ENCODE measurements at regions not wholly inside any gene's neighbourhood (a gene's known extent, or its start where the extent isn't known, plus 50 kb on each side); places are given as distances from the start of the nearest gene placed in this dataset.
A peak's percentile ranks its signal among the peaks of the same experiment; 100 is the strongest.

DNA sequence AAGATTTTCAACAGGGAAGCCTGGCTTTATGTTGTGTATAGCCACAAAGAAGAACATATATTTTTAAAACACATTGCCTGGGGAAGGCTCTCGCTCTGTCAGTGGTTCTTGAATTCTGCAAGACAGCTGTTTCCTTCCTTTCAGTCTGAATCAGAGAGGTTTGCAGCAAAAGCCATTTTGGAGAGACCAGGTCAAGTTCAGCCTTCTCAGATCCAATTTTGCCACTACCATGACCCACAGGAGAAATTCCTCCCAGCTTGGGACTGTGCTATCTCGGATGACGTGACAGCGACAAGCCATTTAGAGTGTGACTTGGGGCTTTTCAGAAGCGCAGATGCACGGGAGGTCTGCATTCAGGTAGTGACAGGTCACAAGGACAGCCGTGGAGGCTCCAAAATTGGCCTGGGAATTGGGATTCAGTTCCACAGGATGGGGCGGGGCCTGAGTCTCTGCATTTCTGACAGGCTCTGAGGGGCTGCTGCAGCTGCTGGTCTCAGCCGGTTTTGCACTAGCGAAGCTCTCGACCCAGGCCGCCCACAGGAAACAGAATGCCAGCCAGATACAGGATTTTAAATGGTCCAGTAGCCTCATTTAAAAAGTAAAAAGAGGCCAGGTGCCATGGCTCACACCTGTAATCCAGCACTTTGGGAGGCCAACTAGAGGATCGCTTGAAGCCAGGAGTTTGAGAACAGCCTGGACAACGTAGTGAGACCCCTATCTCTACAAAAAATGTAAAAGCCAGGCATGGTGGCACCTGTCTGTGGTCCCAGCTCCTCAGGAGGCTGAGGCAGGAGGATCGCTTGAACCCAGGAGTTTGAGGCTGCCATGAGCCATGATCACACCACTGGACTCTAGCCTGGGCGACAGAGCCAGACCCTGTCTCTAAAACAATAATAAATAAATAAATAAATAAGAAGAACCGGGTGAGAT, 196.6 kb upstream of the CIBAR2 start:
- H3K9me3 ChIP-seq (ENCODE audit: control insufficient read depth in 1 of 2, low read length in 2 of 2), result no peaks in the 10 kb centered on the region
- peaks cover 10 to 49% of the 10 kb centered on the region in 2 donors for H3K4me1 ChIP-seq (ENCODE audit: control insufficient read depth in 1 of 2, insufficient read depth in 2 of 2, low read length in 2 of 2)
- H3K4me3 ChIP-seq (ENCODE audit: low read depth in 1 of 2, low read length in 2 of 2), result no peak overlapping the region
- H3K36me3 ChIP-seq (ENCODE audit: control insufficient read depth in 1 of 2, insufficient read depth in 2 of 2, low read length in 2 of 2), result no peaks in the 10 kb centered on the region
- H3K27ac ChIP-seq (ENCODE audit: low read length), result no peak overlapping the region
- no peaks in the 10 kb centered on the region for H3K27me3 ChIP-seq (ENCODE audit: low read depth, low read length)

DNA sequence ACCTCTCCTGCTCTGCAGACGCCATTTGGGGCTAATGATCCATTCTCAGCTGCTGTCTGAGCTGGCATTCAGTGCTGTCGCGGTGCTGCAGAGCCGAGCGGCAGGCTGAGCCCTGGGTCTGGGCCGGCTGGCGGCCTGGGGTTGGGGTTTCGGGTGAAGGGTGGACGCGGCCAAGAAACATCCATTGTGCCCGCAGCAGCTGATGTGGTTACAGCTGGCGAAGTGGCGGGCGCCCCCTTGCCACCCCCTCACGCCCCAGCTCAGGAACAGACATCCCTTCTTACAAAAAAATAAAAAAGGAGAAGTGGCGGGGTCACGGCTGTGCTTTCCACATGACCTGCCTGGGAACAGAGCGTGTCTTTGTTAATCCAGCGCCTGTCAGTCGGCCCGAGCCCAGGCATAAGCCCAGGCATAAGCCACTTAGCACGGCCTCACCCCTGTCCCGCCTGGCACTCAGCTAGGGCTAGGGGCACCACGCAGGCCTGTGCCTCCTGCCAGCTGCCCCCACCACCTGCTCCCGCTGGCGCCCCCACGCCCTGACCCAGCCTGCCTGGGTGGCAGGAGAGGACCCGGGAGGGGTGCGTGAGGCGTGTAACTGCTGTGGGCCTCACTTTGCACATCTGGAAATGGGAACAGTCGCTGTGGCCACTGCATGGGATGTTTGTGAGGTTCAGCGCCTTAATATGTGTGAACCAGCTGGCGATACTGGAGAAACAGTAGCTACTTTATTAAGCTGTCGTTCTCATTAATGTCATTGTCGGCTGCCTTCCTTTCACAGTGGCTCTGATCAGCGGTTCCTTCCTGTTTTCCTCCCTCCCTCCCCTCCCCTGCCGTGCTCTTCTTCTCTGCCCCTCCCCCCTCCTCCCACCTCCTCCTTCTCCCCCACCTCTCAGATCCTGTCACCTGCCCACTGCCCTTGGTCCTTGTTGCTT, 197.7 kb upstream of the CIBAR2 start:
- H3K9me3 ChIP-seq (ENCODE audit: control insufficient read depth in 1 of 2, low read length in 2 of 2), result no peaks in the 10 kb centered on the region
- H3K27me3 ChIP-seq (ENCODE audit: low read depth, low read length), result no peaks in the 10 kb centered on the region
- H3K27ac ChIP-seq (ENCODE audit: low read length), result no peak overlapping the region
- H3K36me3 ChIP-seq (ENCODE audit: control insufficient read depth in 1 of 2, insufficient read depth in 2 of 2, low read length in 2 of 2), result no peaks in the 10 kb centered on the region
- H3K4me3 ChIP-seq (ENCODE audit: low read depth in 1 of 2, low read length in 2 of 2), result no peak overlapping the region
- H3K4me1 ChIP-seq (ENCODE audit: control insufficient read depth in 1 of 2, insufficient read depth in 2 of 2, low read length in 2 of 2), result peaks cover 12 to 46% of the 10 kb centered on the region in 2 donors

DNA sequence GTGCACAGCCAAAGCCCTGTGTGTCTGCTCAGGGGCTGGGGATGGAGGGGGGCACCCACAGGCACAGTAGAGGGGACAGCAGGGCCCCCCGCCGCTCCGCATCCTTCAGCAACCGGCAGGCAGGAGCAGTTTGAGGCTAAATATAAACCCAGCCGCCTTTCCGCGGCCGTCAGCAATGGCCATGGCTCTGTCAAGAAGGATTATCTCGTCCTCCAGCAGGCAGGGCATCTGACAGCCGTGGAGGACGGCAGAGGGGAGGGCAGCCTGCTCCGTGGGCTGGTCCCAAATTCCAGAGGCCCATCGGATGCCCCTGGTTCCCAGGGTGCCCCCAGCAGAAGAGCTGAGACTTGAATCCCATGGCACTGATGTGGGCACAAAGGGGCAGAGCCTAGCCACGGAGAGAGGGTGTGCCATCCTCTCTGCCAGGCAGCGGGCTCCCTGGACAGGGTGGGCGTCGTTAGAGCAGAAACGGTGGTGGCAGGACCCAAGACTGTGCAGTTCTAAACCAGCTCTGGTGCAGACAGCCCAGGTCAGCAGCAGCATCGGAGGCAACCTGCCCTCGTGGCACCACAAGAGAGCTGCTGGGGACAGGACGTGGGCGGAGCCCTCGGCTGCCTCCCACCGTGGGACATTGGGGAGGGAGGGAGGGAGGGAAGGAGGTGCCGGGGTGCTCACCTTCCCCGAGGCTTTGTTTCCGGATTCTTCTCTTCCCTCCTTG, 198.8 kb upstream of the CIBAR2 start:
- H3K27ac ChIP-seq (ENCODE audit: low read length), result no peak overlapping the region
- no peaks in the 10 kb centered on the region for H3K9me3 ChIP-seq (ENCODE audit: control insufficient read depth in 1 of 2, low read length in 2 of 2)
- H3K4me3 ChIP-seq (ENCODE audit: low read depth in 1 of 2, low read length in 2 of 2), result no peak overlapping the region
- H3K27me3 ChIP-seq (ENCODE audit: low read depth, low read length), result no peaks in the 10 kb centered on the region
- no peaks in the 10 kb centered on the region for H3K36me3 ChIP-seq (ENCODE audit: control insufficient read depth in 1 of 2, insufficient read depth in 2 of 2, low read length in 2 of 2)
- H3K4me1 ChIP-seq (ENCODE audit: control insufficient read depth in 1 of 2, insufficient read depth in 2 of 2, low read length in 2 of 2), result peaks cover 12 to 41% of the 10 kb centered on the region in 2 donors

DNA sequence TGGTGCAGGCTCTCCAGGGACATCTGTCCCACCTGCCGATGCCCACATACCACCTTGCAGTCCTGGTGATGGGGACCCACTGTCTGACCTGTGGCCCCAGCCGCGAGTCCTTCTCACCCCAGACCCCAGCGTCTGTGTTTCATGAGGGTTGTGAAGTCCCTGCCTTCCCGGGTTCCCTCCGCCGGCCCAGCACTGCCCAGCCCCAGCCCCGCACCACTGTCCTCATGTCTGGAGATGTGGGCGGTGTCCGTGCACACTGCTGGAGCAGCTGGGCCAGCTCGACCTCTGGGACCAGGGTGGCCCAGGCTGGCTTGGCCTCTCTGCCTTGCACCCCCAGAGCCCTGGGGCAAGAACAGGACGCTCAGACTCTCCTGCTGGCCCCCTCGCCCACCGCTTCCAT, 199.5 kb upstream of the CIBAR2 start:
- H3K4me3 ChIP-seq (ENCODE audit: low read depth in 1 of 2, low read length in 2 of 2), result no peak overlapping the region
- no peaks in the 10 kb centered on the region for H3K27me3 ChIP-seq (ENCODE audit: low read depth, low read length)
- no peaks in the 10 kb centered on the region for H3K36me3 ChIP-seq (ENCODE audit: control insufficient read depth in 1 of 2, insufficient read depth in 2 of 2, low read length in 2 of 2)
- H3K27ac ChIP-seq (ENCODE audit: low read length), result no peak overlapping the region
- H3K9me3 ChIP-seq (ENCODE audit: control insufficient read depth in 1 of 2, low read length in 2 of 2), result no peaks in the 10 kb centered on the region
- peaks cover 6 to 39% of the 10 kb centered on the region in 2 donors for H3K4me1 ChIP-seq (ENCODE audit: control insufficient read depth in 1 of 2, insufficient read depth in 2 of 2, low read length in 2 of 2)

DNA sequence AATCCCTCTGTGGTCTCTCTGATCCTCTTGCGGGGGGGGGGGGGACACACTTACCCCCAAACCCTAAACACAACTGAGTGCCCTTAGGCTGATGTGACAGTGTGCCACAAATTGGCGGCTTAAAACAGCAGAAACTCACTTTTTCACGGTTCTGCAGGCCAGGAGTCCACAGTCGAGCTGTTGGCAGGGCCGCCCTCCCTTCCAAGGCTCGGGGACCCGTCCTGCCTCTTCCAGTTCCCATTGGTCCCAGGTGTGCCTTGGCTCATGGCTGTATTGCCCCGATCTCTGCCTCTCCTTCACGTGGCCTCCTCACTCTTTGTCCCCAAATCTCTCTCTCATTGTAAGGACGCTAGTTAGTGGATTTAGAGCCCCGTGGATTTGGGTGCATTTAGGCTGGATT, 199.9 kb upstream of the CIBAR2 start:
- Histone ChIP-seq H3K4me1 (ENCODE audit: control insufficient read depth in 1 of 2, insufficient read depth in 2 of 2, low read length in 2 of 2) (peaks cover 6 to 43% of the 10 kb centered on the region in 2 donors), H3K27me3 (ENCODE audit: low read depth, low read length) (no peaks in the 10 kb centered on the region), H3K4me3 (ENCODE audit: low read depth in 1 of 2, low read length in 2 of 2) (no peak overlapping the region), H3K9me3 (ENCODE audit: control insufficient read depth in 1 of 2, low read length in 2 of 2) (no peaks in the 10 kb centered on the region), H3K27ac (ENCODE audit: low read length) (no peak overlapping the region), H3K36me3 (ENCODE audit: control insufficient read depth in 1 of 2, insufficient read depth in 2 of 2, low read length in 2 of 2) (no peaks in the 10 kb centered on the region)

DNA sequence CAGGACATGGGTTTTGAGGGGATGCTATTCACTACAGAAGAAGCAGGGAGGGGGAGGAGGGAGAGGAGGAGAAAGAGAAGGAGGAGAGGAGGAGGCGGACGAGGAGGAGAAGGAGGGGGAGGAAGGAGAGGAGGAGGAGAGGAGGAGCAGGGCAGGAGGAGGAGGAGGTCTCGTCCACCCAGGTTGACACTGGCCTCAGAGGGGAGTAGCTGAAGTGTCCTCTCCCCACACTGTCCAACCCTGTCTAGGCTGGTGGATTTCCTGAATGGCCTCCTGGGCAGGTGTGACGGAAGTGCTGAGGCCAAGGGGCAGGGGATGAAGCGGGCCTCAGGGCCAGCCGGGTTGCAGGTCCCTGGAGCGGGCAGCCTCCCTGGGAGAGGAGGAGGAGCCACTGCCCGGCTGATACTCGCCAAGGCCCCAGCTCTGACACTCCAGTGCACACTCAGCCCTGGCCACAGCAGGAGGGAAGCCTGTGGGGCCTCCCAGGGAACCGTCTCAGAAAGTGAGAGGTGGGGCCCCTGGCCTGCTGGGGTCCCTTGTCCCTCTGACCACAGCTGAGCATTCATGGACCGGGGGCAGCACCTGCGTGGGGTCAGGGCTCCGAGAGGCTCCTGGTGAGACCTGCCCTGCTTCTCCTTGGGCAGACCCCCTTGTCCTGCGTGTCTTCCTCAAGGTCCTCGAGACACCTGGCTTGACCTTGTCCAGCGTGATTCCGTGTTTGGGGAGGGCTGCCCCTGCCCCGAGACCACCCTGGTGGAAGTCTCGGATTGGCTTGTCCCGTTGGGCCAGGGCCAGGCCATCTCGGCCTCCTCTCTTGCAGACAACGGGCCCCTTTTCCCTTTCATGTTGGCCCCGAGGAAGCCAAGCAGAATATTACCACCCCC, 200.6 kb upstream of the CIBAR2 start:
- no peaks in the 10 kb centered on the region for H3K9me3 ChIP-seq (ENCODE audit: control insufficient read depth in 1 of 2, low read length in 2 of 2)
- H3K27ac ChIP-seq (ENCODE audit: low read length), result no peak overlapping the region
- H3K27me3 ChIP-seq (ENCODE audit: low read depth, low read length), result no peaks in the 10 kb centered on the region
- no peaks in the 10 kb centered on the region for H3K36me3 ChIP-seq (ENCODE audit: control insufficient read depth in 1 of 2, insufficient read depth in 2 of 2, low read length in 2 of 2)
- H3K4me1 ChIP-seq (ENCODE audit: control insufficient read depth in 1 of 2, insufficient read depth in 2 of 2, low read length in 2 of 2), result peaks cover 6 to 48% of the 10 kb centered on the region in 2 donors
- H3K4me3 ChIP-seq (ENCODE audit: low read depth in 1 of 2, low read length in 2 of 2), result no peak overlapping the region

DNA sequence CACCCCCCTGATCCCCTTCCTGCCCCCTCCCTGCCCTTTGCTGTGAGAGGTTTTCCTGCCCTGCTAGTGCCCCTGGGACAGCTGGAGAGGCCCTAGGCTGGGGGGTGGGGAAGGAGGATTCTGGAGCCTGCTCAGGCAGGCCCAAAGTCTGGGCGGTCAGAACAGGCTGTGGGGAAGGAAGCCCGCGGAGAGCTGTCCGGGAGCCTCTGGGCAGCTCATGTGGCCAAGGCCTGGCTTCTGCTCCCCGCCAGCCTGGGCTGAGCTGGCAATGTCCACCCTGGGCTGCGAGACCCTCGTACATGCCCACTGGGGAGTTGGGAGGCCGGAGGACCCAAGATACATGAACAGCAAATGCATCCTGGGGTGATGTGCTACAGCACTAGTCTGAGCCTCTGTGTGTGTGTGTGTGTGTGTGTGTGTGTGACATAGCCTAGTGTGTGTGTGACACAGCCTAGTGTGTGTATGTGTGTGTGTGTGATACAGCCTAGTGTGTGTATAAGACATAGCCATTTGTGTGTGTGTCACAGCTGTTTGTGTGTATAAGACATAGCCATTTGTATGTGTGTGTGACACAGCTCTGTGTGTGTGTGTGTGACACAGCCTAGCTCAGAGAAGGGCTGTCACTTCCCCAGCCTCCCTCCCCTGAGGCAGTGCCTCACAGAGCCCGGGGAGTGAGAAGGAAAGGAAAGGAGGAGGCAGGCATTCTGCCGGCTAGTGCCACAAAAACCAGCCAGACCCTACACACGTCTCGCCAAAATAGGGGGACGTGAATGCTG, 201.4 kb upstream of the CIBAR2 start:
- Histone ChIP-seq H3K27ac (ENCODE audit: low read length) (peak overlapping the region; percentile 8), H3K4me1 (ENCODE audit: control insufficient read depth in 1 of 2, insufficient read depth in 2 of 2, low read length in 2 of 2) (peaks cover 6 to 45% of the 10 kb centered on the region in 2 donors), H3K9me3 (ENCODE audit: control insufficient read depth in 1 of 2, low read length in 2 of 2) (no peaks in the 10 kb centered on the region), H3K27me3 (ENCODE audit: low read depth, low read length) (no peaks in the 10 kb centered on the region), H3K4me3 (ENCODE audit: low read depth in 1 of 2, low read length in 2 of 2) (no peak overlapping the region), H3K36me3 (ENCODE audit: control insufficient read depth in 1 of 2, insufficient read depth in 2 of 2, low read length in 2 of 2) (no peaks in the 10 kb centered on the region)

DNA sequence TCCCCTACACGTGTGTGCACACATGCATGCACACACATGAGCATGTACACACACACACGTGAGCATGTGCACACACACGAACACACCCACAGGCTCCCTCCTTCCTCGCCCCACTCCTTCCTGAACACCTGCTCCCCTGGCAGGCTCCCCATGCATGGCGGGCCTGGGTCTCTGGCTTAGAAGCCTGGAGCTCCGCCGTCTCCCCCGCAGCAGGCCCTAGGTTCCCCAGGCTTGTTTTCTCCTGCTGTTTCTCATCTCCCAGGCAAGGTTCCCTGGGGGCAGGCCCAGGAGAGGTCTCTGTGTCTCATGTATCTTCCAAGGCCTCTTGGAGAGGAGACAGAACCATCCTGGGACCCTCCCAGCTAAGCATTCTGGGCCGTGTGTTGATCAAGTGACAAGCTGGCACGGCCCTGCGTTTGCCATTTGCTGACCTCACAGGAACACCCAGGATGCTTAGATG, 202.3 kb upstream of the CIBAR2 start:
- H3K27ac ChIP-seq (ENCODE audit: low read length), result no peak overlapping the region

DNA sequence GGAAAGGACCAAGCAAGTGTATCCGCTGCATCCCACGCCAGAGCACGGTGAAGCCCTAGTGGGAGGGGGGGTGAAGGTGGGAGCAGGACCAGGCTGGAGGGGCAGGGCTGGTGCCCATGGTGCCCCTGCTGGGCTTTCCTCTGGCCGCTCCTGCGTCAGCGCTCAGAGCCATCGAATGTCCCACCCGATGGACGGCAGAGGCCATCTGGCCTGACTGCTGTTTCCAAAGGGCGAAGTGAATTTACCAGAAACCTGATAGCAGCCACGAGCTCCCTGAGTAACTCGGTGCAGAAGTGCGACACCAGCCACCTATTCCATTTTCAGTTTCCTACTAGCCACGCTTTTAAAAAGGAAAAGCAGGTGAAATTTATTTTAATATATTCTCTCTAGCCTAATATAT, 203.6 kb upstream of the CIBAR2 start:
- no peak overlapping the region for H3K4me3 ChIP-seq (ENCODE audit: low read depth in 1 of 2, low read length in 2 of 2)
- no peak overlapping the region for H3K27ac ChIP-seq (ENCODE audit: low read length)
- H3K4me1 ChIP-seq (ENCODE audit: control insufficient read depth in 1 of 2, insufficient read depth in 2 of 2, low read length in 2 of 2), result peaks cover 6 to 44% of the 10 kb centered on the region in 2 donors
- no peaks in the 10 kb centered on the region for H3K36me3 ChIP-seq (ENCODE audit: control insufficient read depth in 1 of 2, insufficient read depth in 2 of 2, low read length in 2 of 2)
- H3K27me3 ChIP-seq (ENCODE audit: low read depth, low read length), result no peaks in the 10 kb centered on the region
- H3K9me3 ChIP-seq (ENCODE audit: control insufficient read depth in 1 of 2, low read length in 2 of 2), result no peaks in the 10 kb centered on the region

More for the DNA sequence above, 202.3 kb upstream of the CIBAR2 start:
- H3K36me3 ChIP-seq (ENCODE audit: control insufficient read depth in 1 of 2, insufficient read depth in 2 of 2, low read length in 2 of 2), result no peaks in the 10 kb centered on the region
- H3K9me3 ChIP-seq (ENCODE audit: control insufficient read depth in 1 of 2, low read length in 2 of 2), result no peaks in the 10 kb centered on the region
- no peaks in the 10 kb centered on the region for H3K27me3 ChIP-seq (ENCODE audit: low read depth, low read length)
- peaks cover 6 to 39% of the 10 kb centered on the region in 2 donors for H3K4me1 ChIP-seq (ENCODE audit: control insufficient read depth in 1 of 2, insufficient read depth in 2 of 2, low read length in 2 of 2)
- H3K4me3 ChIP-seq (ENCODE audit: low read depth in 1 of 2, low read length in 2 of 2), result no peak overlapping the region

Data from muscle layer of duodenum (tissue), 2 donors.